NCI-H1930 (cell line): ENCODE measurements at regions not wholly inside any gene's neighbourhood (a gene's known extent, or its start where the extent isn't known, plus 50 kb on each side); places are given as distances from the start of the nearest gene placed in this dataset.
"Not testable (repeated sequence)": the region's sequence is repeated elsewhere in the genome, so short reads cannot be mapped to it uniquely, and the experiment has no call there.

Experiments used
- DNase-seq, 2 experiments: peaks; one replicate each; lab custom pipeline; 2025; lab: John Stamatoyannopoulos, UW

DNA sequence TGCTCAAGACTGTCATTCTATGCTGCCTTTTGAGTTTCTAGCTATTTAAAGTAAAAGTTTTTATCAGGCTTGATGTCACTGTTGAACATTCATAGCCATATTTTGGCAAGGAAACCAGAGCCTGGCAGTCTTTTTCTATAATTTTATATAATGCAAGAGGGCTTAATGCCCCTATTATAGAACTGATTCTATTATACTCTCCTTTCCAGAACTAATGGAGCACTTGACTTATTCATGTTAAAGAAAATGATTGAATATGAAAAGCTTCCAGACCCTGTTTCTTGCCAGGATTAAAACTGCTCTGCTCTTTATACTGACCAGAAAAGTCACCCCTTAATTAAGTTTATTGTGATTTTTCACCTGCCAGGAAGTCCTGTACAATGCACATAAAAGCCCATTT is 337.6 kb upstream of the CHRM2 start:
- peak in 1 of 2 experiments; percentile 34 for DNase-seq

DNA sequence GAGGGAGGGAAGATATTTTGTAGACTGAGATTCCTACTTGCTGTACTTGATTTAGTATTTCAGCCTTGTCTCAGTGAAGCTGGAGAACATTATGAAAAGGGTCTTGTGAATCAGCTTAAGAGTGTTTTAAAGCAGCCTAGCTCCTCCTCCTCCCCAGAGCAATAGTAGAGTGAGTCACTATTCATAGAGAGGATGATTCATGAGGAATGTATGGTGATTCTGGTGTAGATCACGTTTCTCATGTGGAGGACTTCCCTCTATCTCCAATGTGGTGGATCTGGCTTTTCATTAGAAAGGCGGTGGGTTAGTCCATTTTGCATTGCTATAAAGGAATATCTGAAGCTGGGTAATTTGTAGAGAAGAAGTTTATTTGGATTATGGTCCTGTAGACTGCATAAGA is 340.1 kb upstream of the CHRM2 start:
- no peak for DNase-seq

DNA sequence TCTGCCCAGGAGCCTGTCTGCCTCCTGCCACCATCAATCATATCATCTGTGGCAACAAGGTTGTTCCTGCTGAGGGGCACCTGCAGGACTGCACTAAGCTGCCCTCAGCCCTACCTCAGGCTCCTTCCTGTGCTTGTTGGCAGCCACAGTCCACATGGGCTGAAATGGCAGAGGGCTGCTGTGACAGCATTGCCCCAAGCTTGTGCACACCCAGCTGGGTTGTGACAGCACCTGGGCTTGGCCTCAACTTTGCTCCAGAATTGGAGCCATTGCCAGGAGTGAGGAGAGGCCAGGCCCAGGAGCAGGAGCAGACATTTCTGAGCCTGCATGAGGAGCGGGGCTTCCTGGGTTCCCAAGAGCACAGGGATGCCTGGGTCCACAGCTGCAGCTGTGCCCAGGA is 340.9 kb upstream of the CHRM2 start:
- DNase-seq = no peak

DNA sequence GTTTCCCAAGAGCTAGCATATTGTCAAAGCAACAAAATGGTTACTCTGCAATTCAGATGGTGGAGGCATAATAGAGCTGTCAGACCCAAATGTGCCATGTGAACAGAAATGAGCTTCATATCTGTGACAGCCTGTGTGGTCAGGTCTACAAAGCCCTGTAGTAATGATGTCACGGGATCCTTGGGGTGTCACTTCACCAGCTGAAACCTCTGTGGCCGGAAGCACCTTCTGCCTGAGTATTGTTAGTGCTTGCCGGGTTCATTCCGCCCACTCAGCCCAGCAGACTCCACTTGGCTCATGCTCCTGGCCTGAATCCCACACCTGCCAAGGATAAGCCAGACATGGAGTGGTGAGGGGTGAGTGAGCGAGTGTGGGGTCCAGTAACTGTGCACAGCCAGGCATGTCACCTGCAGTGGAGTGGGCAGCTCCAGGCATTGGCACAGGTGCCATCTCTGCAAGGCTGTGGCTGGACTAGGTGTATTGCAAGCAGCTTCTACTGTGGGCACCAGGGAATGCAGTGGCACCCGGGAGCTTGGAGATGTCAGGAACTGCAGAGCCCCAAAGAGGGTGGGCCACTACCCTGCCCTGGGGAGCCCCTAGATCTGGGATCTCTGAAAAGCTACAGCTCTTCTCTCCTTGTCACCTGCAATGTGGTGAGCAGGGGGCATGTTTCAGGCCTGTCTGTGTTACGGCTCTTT is 341.9 kb upstream of the CHRM2 start:
- DNase-seq = no peak

DNA sequence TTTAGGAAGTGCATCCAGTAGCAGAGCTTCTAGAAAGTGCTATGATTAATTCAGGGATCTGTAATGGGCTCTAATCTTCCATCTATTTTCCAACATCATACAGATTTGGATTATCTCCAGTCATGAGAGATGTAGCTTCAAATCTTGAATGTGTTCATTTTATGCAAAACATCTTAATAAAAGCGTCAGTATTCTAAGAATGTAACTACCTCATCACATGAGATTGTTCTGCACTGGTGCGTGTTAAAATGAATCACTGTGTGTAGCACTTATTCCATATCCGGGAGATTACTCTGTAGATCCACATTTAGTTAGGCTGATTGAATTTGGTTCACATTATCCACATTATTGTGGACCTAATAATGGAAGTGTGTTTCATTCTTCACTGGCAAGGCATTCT is 344.9 kb upstream of the CHRM2 start:
- DNase-seq = no peak

DNA sequence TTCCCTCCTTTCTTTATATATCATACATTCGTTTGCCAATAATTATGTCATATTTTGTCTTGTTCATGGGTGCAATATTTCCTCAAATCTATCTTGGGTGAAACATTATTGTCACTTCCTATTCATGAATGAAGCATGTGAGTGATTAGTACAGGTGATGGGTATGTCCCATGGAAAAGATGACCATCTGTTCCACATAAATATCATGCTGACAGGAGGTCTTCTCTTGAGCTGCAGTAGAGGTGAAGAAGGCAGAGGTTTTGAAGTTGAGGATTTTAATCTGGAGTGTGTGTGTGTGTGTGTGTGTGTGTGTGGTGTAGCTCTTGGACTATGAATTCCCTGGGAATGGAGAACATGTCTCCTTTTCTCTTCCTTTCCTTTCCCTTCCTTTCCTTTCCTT is 350.5 kb upstream of the CHRM2 start:
- no peak for DNase-seq

DNA sequence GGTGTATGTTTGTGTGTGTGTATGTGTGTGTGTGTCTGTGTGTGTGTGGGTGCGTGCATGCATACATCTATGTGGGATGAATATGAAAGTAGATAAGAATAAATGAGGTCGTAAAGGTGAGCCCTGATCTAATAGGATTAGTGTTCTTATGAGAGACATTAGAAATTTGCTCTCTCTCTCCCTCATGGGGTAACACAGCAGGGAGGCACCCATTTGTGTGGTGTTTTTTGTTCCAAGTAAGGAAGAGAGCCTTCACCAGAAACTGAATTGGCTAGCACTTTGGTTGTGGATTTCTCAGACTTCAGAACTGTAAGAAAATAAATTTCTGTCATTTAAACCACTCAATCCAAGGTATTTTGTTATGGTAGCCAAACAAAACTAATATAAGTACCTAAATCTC is 353.7 kb upstream of the CHRM2 start:
- no peak for DNase-seq

DNA sequence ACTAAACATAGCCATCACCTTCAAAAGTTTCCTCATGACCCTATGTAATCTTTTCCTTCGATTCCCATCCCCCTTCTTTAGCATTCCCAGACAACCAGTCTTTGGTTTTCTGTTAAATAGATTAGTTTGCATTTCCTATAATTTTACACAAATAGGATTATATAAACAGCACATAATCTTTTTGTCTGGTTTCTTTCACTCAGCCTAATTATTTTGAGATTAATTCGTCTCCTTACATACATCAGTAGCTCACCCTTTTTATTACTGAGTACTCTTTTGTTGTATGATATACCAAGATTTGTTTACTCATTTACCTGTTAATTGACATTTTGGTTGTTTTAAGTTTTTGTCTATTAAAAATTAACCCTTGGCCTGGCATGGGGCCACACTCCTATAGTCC is 354.7 kb upstream of the CHRM2 start:
- no peak for DNase-seq

DNA sequence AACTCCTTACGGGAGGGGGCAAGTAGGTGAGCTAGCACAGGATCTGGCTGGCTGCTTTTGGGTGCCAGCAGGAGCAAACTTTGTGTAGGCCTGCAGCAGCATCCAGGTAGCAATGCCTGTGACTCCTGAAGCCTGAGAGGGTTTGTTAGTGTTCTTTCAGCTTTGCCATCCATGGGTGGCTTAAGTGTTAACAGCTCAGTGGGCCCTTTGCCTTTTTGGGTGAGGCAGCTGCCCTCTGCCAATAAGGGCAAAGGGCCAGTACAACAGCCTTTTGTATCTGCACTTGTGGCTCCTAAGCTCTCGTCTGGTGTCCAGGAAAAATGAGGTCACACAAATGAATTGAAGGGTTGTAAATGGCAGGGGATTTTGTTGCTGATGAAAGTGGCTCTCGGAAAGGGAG is 359.0 kb upstream of the CHRM2 start:
- DNase-seq = no peak

DNA sequence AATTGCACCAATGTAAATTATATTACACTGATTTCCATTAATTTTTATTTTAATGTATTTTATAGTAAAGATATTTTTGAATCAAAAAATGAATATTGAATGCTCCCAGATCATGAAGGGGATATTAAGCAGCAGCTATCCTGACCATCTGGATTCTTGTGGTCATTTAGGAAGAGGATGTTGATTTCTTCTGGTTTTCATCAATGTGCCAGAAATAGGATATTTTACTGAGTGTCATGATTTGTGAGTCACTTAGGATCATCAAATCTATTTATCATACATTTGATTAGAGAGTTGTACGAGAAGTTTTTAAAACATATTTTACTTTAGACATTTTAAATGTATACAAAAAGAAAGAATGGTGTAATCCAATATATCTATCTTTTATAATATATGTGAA is 366.3 kb upstream of the CHRM2 start:
- DNase-seq = no peak

DNA sequence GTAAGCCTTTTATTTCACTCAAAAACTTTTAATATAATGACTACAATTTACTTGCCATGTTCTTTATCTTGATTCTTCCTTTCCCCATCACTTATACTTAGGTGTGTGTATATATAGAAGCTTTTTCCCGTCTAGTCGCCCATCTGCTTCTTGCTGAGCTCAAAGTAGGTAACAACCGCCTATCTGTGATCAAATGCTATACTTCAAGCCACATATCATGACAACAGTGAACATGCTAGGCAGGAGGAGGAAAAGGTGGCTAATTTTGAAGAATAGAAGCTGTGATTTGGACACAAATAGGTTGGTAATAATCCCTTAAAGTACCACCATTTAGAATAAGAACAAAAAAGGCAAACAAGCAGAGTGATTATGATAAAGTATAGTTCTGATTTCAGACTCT is 367.3 kb upstream of the CHRM2 start:
- DNase-seq = no peak

DNA sequence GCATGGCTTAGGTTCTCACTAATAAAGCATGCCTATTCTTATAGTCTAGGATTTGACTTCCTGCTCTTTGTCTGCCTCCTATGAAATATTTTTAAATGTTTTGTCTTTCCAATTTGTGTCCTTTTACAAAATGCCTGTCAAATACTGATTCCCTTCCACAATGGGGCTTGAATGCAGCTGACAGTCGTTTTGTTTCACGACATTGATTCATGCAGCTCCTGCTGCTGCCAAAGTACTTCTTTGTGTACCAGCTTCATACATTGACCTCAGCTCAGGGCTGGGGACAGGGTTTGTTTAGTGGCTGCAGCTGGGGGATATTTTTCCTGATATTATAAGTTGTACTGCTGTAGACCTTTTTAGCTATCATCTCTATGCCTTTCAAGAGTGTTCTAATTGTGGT is 371.9 kb upstream of the CHRM2 start:
- no peak for DNase-seq

DNA sequence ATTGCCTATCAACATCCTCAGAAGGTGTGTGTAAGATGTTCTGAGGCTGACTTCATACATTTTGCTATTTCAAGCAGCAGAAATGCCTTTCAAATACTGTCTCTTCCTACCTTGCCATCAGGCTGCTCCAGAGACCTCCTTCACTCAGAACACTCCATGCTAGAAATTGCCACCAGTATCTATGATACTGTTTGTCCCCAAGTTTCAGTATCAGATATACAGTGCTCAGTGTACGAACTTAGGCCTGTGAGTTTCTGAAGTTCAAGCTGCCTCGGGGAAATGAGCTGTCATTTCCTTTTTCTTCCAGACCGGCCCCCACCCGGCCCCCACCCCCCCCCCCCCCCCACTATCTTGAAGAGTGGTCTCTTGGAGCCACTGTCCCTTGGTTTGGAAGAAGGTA is 373.4 kb upstream of the CHRM2 start:
- DNase-seq = no peak

DNA sequence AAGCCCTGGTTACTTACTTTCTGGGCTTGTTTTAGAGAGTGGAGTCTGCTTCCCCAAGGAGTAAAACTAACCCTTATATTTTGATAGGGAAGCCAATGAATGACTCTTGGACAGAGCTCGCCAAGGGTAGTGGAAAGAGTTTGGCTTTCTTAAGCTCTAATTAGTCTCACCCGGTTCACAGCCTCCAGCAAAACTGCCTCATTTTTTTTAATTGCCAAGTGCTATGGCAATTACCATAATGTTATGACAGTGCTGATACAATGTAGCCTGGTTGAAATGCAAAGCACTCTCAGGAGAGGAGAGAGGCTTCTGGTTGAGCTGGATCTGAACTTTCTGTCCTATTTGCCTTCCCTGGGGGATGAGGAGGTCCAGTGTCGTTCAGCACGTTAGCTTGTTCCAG is 376.1 kb upstream of the CHRM2 start:
- DNase-seq = no peak

DNA sequence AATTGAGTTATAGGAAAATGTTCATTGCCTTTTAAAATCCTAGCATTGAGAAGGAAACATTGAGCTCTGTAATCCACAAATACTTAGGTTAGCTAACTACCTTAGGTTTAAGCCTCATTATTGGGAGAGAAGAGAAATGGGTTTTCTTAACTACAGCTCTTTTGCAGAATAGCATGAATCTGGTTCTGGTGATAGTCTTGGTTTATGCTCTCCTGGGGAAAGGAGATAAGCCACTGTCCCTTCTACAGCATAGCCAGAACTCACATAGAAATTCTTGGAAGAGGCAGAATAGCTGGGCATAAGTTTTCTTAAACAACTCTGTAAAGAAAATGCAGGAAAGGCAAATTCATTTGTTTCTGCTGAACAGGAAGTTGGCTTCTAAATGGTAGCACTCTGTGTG is 378.6 kb upstream of the CHRM2 start:
- DNase-seq = no peak

DNA sequence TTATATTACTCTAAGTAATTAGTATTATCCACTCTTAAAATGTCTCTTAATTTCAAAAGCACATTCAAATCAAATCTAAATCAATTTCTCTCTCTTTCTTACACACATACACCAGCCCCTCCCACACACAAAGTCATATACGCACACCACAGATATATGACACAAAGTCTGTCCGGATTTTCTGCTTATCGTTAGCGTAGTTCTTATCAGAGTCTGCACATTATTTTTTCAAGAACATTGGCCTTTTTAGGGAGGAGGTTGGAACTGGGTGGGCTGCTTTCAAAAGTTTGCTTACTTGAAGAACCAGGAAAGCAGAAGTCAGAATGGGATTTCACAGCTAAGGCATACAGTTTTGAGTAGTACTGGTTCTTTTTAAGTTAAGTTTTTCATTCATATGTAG is 387.6 kb upstream of the CHRM2 start:
- no peak for DNase-seq

DNA sequence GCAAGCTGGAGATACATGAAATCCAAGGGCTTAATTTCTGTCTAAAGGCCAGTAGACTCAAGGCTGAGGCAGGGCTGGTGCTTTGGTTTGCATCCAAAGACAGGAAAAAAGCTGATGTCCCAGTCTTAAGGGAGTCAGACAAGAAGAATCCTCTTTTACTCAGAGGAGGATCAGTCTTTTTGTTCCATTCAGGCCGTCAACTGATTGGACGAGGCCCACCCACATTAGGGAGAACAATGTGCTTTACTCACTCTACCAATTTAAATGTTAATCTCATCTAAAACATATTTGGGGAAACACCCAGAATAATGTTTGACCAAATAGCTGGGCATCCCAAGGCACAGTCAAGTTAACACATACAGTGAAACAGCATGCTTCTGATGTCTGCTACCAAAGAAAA is 388.5 kb upstream of the CHRM2 start:
- no peak for DNase-seq

DNA sequence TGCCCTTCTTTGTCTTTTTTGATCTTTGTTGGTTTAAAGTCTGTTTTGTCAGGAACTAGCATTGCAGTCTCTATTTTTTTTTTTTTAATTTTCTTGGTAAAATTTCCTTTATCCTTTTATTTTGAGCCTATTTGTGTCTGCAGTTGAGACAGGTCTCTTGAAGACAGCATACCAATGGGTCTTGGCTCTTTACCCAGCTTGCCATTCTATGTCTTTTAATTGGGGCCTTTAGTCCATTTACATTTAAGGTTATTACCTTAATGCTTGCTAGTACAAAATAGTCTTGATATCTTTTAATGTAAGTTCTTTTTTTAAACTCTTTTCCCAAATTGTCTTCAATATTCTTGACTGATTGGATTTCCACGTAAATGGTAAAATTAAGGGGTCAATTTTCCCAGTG is 398.3 kb upstream of the CHRM2 start:
- DNase-seq = no peak

DNA sequence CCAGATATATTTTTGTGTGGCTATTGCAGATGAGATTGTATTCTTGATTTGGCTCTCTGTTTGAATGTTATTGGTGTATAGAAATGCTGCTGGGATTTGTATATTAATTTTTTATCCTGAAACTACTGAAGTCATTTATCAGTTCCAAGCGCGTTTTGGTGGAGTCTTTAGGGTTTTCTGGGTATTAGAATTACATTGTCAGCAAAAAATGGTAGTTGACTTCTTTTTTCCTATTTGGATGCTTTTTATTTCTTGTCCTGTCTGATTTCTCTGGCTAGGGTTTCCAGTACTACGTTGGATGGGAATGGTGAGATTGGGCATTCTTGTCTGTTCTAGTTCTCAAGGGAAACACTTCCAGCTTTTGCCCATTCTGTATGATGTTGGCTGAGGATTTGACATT is 415.5 kb upstream of the CHRM2 start:
- no peak for DNase-seq

DNA sequence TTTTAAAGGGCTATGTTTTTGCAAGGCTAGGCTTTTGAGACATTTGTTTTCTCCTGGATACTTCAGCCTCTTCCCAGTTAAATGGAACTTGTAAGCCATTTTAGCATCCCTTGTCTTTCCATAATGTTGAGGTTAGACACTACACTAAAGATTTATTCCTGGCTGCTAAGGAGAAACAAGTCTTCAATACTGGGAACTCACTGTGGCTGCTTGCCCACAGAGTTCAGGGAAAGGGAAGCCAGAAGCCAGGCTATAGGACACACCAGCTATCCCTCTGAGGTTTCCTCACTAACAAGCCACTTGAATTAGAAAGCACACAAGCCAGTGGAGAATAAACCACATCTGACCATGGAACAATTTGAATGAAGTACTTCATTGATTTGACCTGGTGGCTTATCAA is 421.7 kb upstream of the CHRM2 start:
- peak in 1 of 2 experiments; percentile 69 for DNase-seq

DNA sequence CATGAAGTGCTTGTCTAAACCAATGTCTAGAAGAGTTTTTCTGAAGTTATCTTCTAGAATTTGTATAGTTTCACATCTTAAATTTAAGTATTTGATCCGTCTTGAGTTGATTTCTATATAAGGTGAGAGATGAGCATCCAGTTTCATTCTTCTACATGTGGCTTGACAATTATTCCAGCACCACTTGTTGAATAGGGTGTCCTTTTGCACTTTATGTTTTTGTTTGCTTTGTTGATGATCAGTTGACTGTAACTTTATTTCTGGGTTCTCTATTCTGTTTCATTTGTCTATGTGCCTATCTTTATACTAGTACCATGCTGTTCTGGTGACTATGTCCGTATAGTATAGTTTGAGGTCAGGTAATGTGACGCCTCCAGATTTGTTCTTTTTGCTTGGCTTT is 426.6 kb upstream of the CHRM2 start:
- no peak for DNase-seq

DNA sequence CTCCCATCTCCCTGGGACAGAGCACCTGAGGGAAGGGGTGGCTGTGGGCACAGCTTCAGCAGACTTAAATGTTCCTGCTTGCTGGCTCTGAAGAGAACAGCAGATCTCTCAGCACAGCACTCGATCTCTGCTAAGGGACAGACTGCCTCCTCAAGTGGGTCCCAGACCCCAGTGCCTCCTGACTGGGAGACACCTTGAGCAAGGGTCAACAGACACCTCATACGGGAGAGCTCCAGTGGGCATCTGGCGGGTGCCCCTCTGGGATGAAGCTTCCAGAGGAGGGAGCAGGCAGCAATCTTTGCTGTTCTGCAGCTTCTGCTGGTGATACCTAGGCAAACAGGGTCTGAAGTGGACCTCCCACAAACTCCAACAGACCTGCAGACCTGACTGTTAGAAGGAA is 436.7 kb upstream of the CHRM2 start:
- not testable (repeated sequence) for DNase-seq

DNA sequence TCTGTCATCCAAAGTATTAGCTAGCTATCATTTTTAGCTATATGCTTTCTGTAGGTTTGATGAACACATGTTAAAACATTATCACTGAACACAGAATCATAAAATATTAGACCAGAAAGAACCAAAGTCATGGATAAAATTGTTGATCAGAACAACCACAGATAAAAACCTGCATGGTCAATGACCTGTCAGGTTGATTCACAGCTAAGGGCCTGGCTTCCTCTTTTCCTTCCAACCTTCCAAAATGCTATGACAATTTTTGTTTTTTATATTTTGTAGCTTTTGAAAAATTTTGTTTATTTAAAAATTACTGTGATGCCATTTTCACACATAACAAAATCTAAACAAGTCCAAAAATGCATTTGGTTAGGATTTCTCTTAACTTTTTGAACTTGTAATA is 444.4 kb upstream of the CHRM2 start:
- no peak for DNase-seq

DNA sequence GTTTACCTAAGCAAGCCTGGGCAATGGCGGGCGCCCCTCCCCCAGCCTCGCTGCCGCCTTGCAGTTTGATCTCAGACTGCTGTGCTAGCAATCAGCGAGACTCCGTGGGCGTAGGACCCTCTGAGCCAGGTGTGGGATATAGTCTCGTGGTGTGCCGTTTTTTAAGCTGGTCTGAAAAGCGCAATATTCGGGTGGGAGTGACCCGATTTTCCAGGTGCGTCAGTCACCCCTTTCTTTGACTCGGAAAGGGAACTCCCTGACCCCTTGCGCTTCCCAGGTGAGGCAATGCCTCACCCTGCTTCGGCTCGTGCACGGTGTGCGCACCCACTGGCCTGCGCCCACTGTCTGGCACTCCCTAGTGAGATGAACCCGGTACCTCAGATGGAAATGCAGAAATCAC is 442.6 kb upstream of the MTPN start:
- not testable (repeated sequence) for DNase-seq

DNA sequence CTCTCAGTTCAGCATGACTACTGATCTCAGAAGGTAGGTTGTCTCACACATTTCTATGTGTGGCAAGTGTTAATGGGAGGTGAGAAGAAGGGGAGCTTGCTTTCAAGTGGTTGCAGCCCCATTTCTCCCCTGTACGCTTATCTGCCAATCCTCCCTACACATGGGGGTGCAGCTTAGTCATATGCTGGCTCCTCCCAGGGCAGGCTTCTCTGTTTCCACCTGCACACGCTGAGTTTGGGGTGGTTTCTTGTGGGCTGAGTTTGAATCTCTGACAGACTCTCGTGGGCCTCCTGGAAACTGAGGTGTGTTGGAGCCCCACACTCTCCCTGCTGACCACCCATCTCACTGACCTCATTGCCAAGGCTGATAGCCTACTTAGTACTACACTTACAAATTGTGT is 435.8 kb upstream of the MTPN start:
- DNase-seq = no peak
